GM21576 (cell line): ENCODE measurements at regions not wholly inside any gene's neighbourhood (a gene's known extent, or its start where the extent isn't known, plus 50 kb on each side); places are given as distances from the start of the nearest gene placed in this dataset.
A peak's percentile ranks its signal among the peaks of the same experiment; 100 is the strongest.
"Not testable (repeated sequence)": the region's sequence is repeated elsewhere in the genome, so short reads cannot be mapped to it uniquely, and the experiment has no call there.

Experiments
- ATAC-seq: cut with Tn5 transposase; IDR thresholded peaks from one replicate; pipeline ENCODE4 v1.9.1; 2021; ENCODE audit warnings: mild to moderate bottlenecking, moderate library complexity; ENCODE audit not compliant: unreplicated experiment

GRCh38 chr7:106456329-106456728 is 171.5 kb upstream of the NAMPT start:
- ATAC-seq = no peak

GRCh38 chr7:106452031-106452851 is 167.5 kb upstream of the NAMPT start:
- no peak for ATAC-seq

- ATAC-seq = no peak
Observed at GRCh38 chr7:106451171-106451570, 166.4 kb upstream of the NAMPT start.

- no peak for ATAC-seq
Observed at GRCh38 chr7:106450716-106451115, 165.9 kb upstream of the NAMPT start.

GRCh38 chr7:106448992-106449859 is 164.4 kb upstream of the NAMPT start:
- no peak for ATAC-seq

- no peak for ATAC-seq
Observed at GRCh38 chr7:106448346-106448991, 163.7 kb upstream of the NAMPT start.

GRCh38 chr7:106447318-106447847 is 162.6 kb upstream of the NAMPT start:
- no peak for ATAC-seq

GRCh38 chr7:106445366-106445765 is 160.6 kb upstream of the NAMPT start:
- ATAC-seq = not testable (repeated sequence)

GRCh38 chr7:106444068-106444655 is 159.4 kb upstream of the NAMPT start:
- ATAC-seq = no peak

GRCh38 chr7:106443156-106443555 is 158.4 kb upstream of the NAMPT start:
- no peak for ATAC-seq

- no peak for ATAC-seq
Observed at GRCh38 chr7:106442476-106442875, 157.7 kb upstream of the NAMPT start.

GRCh38 chr7:106441343-106441742 is 156.6 kb upstream of the NAMPT start:
- not testable (repeated sequence) for ATAC-seq

- not testable (repeated sequence) for ATAC-seq
Observed at GRCh38 chr7:106436933-106437332, 152.2 kb upstream of the NAMPT start.

GRCh38 chr7:106433377-106433776 is 148.6 kb upstream of the NAMPT start:
- no peak for ATAC-seq

GRCh38 chr7:106430535-106431455 is 146.0 kb upstream of the NAMPT start:
- no peak for ATAC-seq

- ATAC-seq = no peak
Observed at GRCh38 chr7:106430103-106430502, 145.3 kb upstream of the NAMPT start.

- no peak for ATAC-seq
Observed at GRCh38 chr7:106426803-106427202, 142.0 kb upstream of the NAMPT start.

- peak; percentile 88 for ATAC-seq
Observed at GRCh38 chr7:106425017-106425719, 140.4 kb upstream of the NAMPT start.

GRCh38 chr7:106424476-106425016 is 139.8 kb upstream of the NAMPT start:
- no peak for ATAC-seq
